H1 (cell line): ENCODE measurements at regions not wholly inside any gene's neighbourhood (a gene's known extent, or its start where the extent isn't known, plus 50 kb on each side); places are given as distances from the start of the nearest gene placed in this dataset.

Experiments
- CTCF ChIA-PET: fragments of 300-600 bp; sonication (Branson Sonifier 250); formaldehyde crosslinking; loops from one replicate; lab custom pipeline; 2021; ENCODE audit not compliant: partially characterized antibody; lab: Charles Lee
- POLR2A ChIA-PET: fragments of 300-600 bp; sonication (Branson Sonifier 250); formaldehyde crosslinking; loops from one replicate; lab custom pipeline; 2021; ENCODE audit warnings: inconsistent platforms; ENCODE audit not compliant: partially characterized antibody; lab: Charles Lee
- DNase-seq, 2 experiments: peaks; one replicate each; pipeline versions ENCODE4 v3.0.0 to v3.0.0-alpha.2; 2010 to 2022; ENCODE audit warnings: low spot score in 2 of 2, low read depth in 1 of 2, mixed read lengths in 1 of 2
- FAIRE-seq: peaks from 2 replicates; lab custom pipeline; 2011; peaks lifted over from hg19 to GRCh38; lab: Jason Lieb, UNC
- H2AFZ ChIP-seq: 2 replicates; pipeline ENCODE4 v1.8.1; 2012; ENCODE audit warnings: low read length, inconsistent platforms
- H2AK5ac ChIP-seq: 2 replicates; pipeline ENCODE4 v1.6.1; 2013; ENCODE audit warnings: low read depth, low read length
- H2BK120ac ChIP-seq: replicated peaks from 2 replicates; pipeline ENCODE3; 2013; ENCODE audit warnings: low read depth, low read length, inconsistent platforms
- H2BK12ac ChIP-seq: 2 replicates; pipeline ENCODE4 v1.6.1; 2013; ENCODE audit warnings: low read depth, low read length
- H2BK15ac ChIP-seq: 2 replicates; pipeline ENCODE4 v1.6.1; 2013; ENCODE audit warnings: low read length
- H2BK20ac ChIP-seq: 2 replicates; pipeline ENCODE4 v1.6.1; 2013; ENCODE audit warnings: low read length
- H2BK5ac ChIP-seq: 2 replicates; pipeline ENCODE4 v1.6.1; 2013; ENCODE audit warnings: low read depth, low read length
- H3K14ac ChIP-seq: 2 replicates; pipeline ENCODE4 v1.6.1; 2013; ENCODE audit warnings: inconsistent platforms; ENCODE audit not compliant: insufficient read length
- H3K18ac ChIP-seq: 2 replicates; pipeline ENCODE4 v1.6.1; 2013; ENCODE audit warnings: low read length; ENCODE audit errors: extremely low read depth
- H3K23ac ChIP-seq: 2 replicates; pipeline ENCODE4 v1.6.1; 2013; ENCODE audit warnings: inconsistent platforms; ENCODE audit not compliant: insufficient read length
- H3K23me2 ChIP-seq: 2 replicates; pipeline ENCODE4 v1.6.1; 2013; ENCODE audit warnings: low read depth, low read length
- H3K27ac ChIP-seq: 2 replicates; pipeline ENCODE4 v1.6.1; 2011; ENCODE audit warnings: low read depth, low read length, inconsistent platforms
- H3K27me3 ChIP-seq, 4 experiments: replicated peaks in 1 of 4; 1 replicate in 1 of 4; 2 replicates in 3 of 4; pipeline versions ENCODE4 v1.6.1 to v1.8.1; 2011 to 2013; ENCODE audit warnings: low read length in 3 of 4, mild to moderate bottlenecking in 3 of 4, inconsistent platforms in 2 of 4, mixed read lengths in 2 of 4, moderate library complexity in 1 of 4; ENCODE audit not compliant: control insufficient read depth in 3 of 4, insufficient read depth in 3 of 4; ENCODE audit errors: extremely low read depth in 1 of 4
- H3K36me3 ChIP-seq, 4 experiments: 2 replicates each; pipeline versions ENCODE4 v1.6.1 to v1.8.1; 2011 to 2013; ENCODE audit warnings: mild to moderate bottlenecking in 4 of 4, low read length in 3 of 4, moderate library complexity in 2 of 4, control low read depth in 1 of 4, inconsistent platforms in 1 of 4; ENCODE audit not compliant: insufficient read depth in 4 of 4, control insufficient read depth in 2 of 4
- H3K4ac ChIP-seq: replicated peaks from 2 replicates; pipeline ENCODE3; 2013; ENCODE audit warnings: low read length, low read depth, mixed read lengths, inconsistent platforms; ENCODE audit not compliant: insufficient read length
- H3K4me1 ChIP-seq, 4 experiments: replicated peaks in 1 of 4; 1 replicate in 1 of 4; 2 replicates in 3 of 4; pipeline versions ENCODE4 v1.6.1 to v1.8.1; 2011 to 2013; ENCODE audit warnings: low read length in 3 of 4, inconsistent platforms in 2 of 4, mixed read lengths in 1 of 4; ENCODE audit not compliant: insufficient read depth in 4 of 4, control insufficient read depth in 3 of 4
- H3K4me2 ChIP-seq, 2 experiments: 2 replicates each; pipeline versions ENCODE4 v1.6.1 to v1.8.1; 2011 to 2013; ENCODE audit warnings: low read depth in 2 of 2, low read length in 2 of 2, control low read depth in 1 of 2, inconsistent platforms in 1 of 2, mild to moderate bottlenecking in 1 of 2; ENCODE audit not compliant: insufficient read depth in 1 of 2
- H3K4me3 ChIP-seq, 4 experiments: fragments of 200-600, 300-600 bp in 1 of 4; sonication (generic), shearing (Covaris generic), sonication (Bioruptor Twin) in 1 of 4; 2 replicates each; pipeline versions ENCODE4 v1.5.1 to v1.8.1; 2011 to 2016; ENCODE audit warnings: low read length in 4 of 4, low read depth in 3 of 4, control low read depth in 2 of 4, inconsistent platforms in 2 of 4, mild to moderate bottlenecking in 2 of 4, mixed read lengths in 1 of 4, moderate library complexity in 1 of 4; ENCODE audit not compliant: insufficient read depth in 2 of 4; ENCODE audit errors: extremely low read depth in 1 of 4
- H3K56ac ChIP-seq: replicated peaks from 2 replicates; pipeline ENCODE3; 2013; ENCODE audit warnings: low read depth, mild to moderate bottlenecking, mixed read lengths, low read length, inconsistent platforms; ENCODE audit not compliant: insufficient read length
- H3K79me1 ChIP-seq: 2 replicates; pipeline ENCODE4 v1.6.1; 2013; ENCODE audit warnings: low read depth, low read length, control low read depth
- H3K79me2 ChIP-seq, 2 experiments: 2 replicates each; pipeline versions ENCODE4 v1.6.1 to v1.8.1; 2012 to 2013; ENCODE audit warnings: low read length in 2 of 2, mild to moderate bottlenecking in 2 of 2, inconsistent platforms in 1 of 2; ENCODE audit not compliant: insufficient read depth in 2 of 2, control insufficient read depth in 1 of 2
- H3K9ac ChIP-seq, 4 experiments: replicated peaks in 1 of 4; 1 replicate in 1 of 4; 2 replicates in 3 of 4; pipeline versions ENCODE4 v1.6.1 to v1.8.1; 2011 to 2013; ENCODE audit warnings: low read depth in 3 of 4, low read length in 3 of 4, control low read depth in 2 of 4, mild to moderate bottlenecking in 2 of 4, moderate library complexity in 2 of 4, inconsistent platforms in 1 of 4; ENCODE audit errors: extremely low read depth in 1 of 4
- H3K9me3 ChIP-seq, 2 experiments: 2 replicates each; pipeline versions ENCODE4 v1.6.1 to v1.8.1; 2012 to 2013; ENCODE audit warnings: mild to moderate bottlenecking in 2 of 2, moderate library complexity in 2 of 2, control low read depth in 1 of 2, inconsistent platforms in 1 of 2, low read depth in 1 of 2, low read length in 1 of 2, mixed read lengths in 1 of 2; ENCODE audit not compliant: insufficient read depth in 2 of 2
- H4K20me1 ChIP-seq, 2 experiments: replicated peaks in 1 of 2; 2 replicates each; pipeline versions ENCODE3 to v1.8.1; 2011 to 2013; ENCODE audit warnings: inconsistent platforms in 2 of 2, low read length in 2 of 2, mild to moderate bottlenecking in 1 of 2; ENCODE audit not compliant: insufficient read depth in 2 of 2, control insufficient read depth in 1 of 2
- H4K5ac ChIP-seq: 2 replicates; pipeline ENCODE4 v1.6.1; 2013; ENCODE audit warnings: low read length, low read depth, mixed read lengths, inconsistent platforms; ENCODE audit not compliant: insufficient read length
- H4K8ac ChIP-seq: 2 replicates; pipeline ENCODE4 v1.8.0; 2013; ENCODE audit warnings: mild to moderate bottlenecking, moderate library complexity, low read length, inconsistent platforms; ENCODE audit not compliant: insufficient read depth; ENCODE audit errors: extremely low read depth
- H4K91ac ChIP-seq: replicated peaks from 2 replicates; pipeline ENCODE3; 2013; ENCODE audit warnings: low read length, mixed read lengths, inconsistent platforms; ENCODE audit not compliant: insufficient read length
- ASH2L ChIP-seq: fragments of 200-600, 300-600 bp; sonication (generic); IDR thresholded peaks from one replicate; pipeline ENCODE4 v1.7.1; 2017; ENCODE audit warnings: low read length
- CBX5 ChIP-seq: fragments of 300-800, 300-1000 bp; sonication (generic); IDR thresholded peaks from 2 replicates; pipeline ENCODE4 v1.7.1; 2016; ENCODE audit warnings: antibody characterized with exemption, low read length, low read depth
- CBX8 ChIP-seq: fragments of 300-800, 300-1000 bp; sonication (generic); IDR thresholded peaks from 2 replicates; pipeline ENCODE4 v1.7.1; 2016; ENCODE audit warnings: low read depth, low read length, borderline replicate concordance
- E2F6 ChIP-seq: IDR thresholded peaks from 2 replicates; pipeline ENCODE4 v1.6.1; 2012; ENCODE audit warnings: inconsistent platforms
- POLR2AphosphoS5 ChIP-seq: IDR thresholded peaks from 2 replicates; pipeline ENCODE4 v1.6.1; 2011; ENCODE audit warnings: low read depth, low read length
- RNF2 ChIP-seq: fragments of 200-900, 300-1000 bp; sonication (generic); IDR thresholded peaks from 2 replicates; pipeline ENCODE4 v1.7.1; 2016; ENCODE audit warnings: borderline replicate concordance, low read depth, mild to moderate bottlenecking, antibody characterized with exemption, low read length; ENCODE audit not compliant: poor library complexity, severe bottlenecking; ENCODE audit errors: missing control alignments
- SIX5 ChIP-seq: IDR thresholded peaks from 2 replicates; pipeline ENCODE4 v1.6.1; 2011; ENCODE audit warnings: mild to moderate bottlenecking, low read depth, low read length
- SRF ChIP-seq: IDR thresholded peaks from 2 replicates; pipeline ENCODE4 v1.6.1; 2011; ENCODE audit warnings: mild to moderate bottlenecking, low read depth, low read length, moderate library complexity
- TAF7 ChIP-seq: optimal IDR thresholded peaks from 2 replicates; pipeline ENCODE3; 2011; ENCODE audit warnings: low read depth, mild to moderate bottlenecking, inconsistent platforms, low read length, moderate library complexity, borderline replicate concordance
- WGBS, 2 experiments: shearing (Covaris generic) in 1 of 2; methylation state at CpG; one replicate each; pipeline versions ENCODE4 v1.1.6 to v1.1.7; 2013 to 2015; ENCODE audit warnings: low lambda C conversion rate in 2 of 2, mixed read lengths in 2 of 2, inconsistent platforms in 1 of 2, low coverage in 1 of 2, missing lambda C conversion rate in 1 of 2; ENCODE audit not compliant: insufficient replicate concordance in 2 of 2, insufficient coverage in 1 of 2, insufficient read length in 1 of 2; ENCODE audit errors: extremely low coverage in 1 of 2, missing lambda C conversion rate in 1 of 2; 5-methylcytosine and 5-hydroxymethylcytosine counted together

GRCh38 chr4:128458816-128459215 lies 171.2 kb upstream of the PGRMC2 start:
- no peak overlapping the region for H4K8ac ChIP-seq
- no peak for TF ChIP-seq CBX5
- no peak for TF ChIP-seq POLR2AphosphoS5
- no peak for TF ChIP-seq TAF7
- TF ChIP-seq ASH2L, result no peak
- TF ChIP-seq SRF, result no peak
- no peak for TF ChIP-seq SIX5
- TF ChIP-seq CBX8, result no peak
- no peak for TF ChIP-seq E2F6
- no peak for TF ChIP-seq RNF2

More at GRCh38 chr4:128458816-128459215, 171.2 kb upstream of the PGRMC2 start:
- Histone ChIP-seq H3K23me2 (no peaks in the 10 kb centered on the region), H2AFZ (no peak overlapping the region), H4K20me1 (no peaks in the 10 kb centered on the region), H2BK5ac (no peak overlapping the region), H3K9ac (no peak overlapping the region), H3K14ac (no peak overlapping the region), H3K27ac (no peak overlapping the region), H3K79me1 (no peaks in the 10 kb centered on the region), H3K56ac (no peak overlapping the region), H3K4ac (no peak overlapping the region), H3K18ac (no peak overlapping the region), H3K36me3 (no peaks in the 10 kb centered on the region), H2BK120ac (no peak overlapping the region), H3K4me2 (no peak overlapping the region), H4K5ac (no peak overlapping the region), H3K27me3 (no peaks in the 10 kb centered on the region; a peak in 1 of 7 replicates), H3K23ac (no peak overlapping the region), H3K4me3 (no peak overlapping the region), H2AK5ac (no peak overlapping the region), H4K91ac (no peak overlapping the region), H2BK12ac (no peak overlapping the region), H2BK15ac (no peak overlapping the region), H2BK20ac (no peak overlapping the region), H3K4me1 (peaks cover 0 to 6% (median 4%) of the 10 kb centered on the region in 4 experiments; a peak in 4 of 7 replicates), H3K79me2 (no peaks in the 10 kb centered on the region), H3K9me3 (no peaks in the 10 kb centered on the region)
- ChIA-PET CTCF (interaction anchor here (0.7 to 2.0 kb wide), 4 partner anchors 9 to 267 kb away, joined by 3 to 4 read pairs (median 4); no protein-coding TSS in a partner anchor), POLR2A (no interaction called here)
- FAIRE-seq, result no peak
- no peak for DNase-seq
- WGBS, 2 experiments, result 91% methylated on average over 3 of the region's 3 CpGs; no CpG with 5 or more reads in 1 of the 2 experiments
